K562 (cell line): ENCODE measurements at regions not wholly inside any gene's neighbourhood (a gene's known extent, or its start where the extent isn't known, plus 50 kb on each side); places are given as distances from the start of the nearest gene placed in this dataset.

Experiments
- ATAC-seq: fragments of 200-7000 bp; cut with Tn5 transposase; 3 replicates; pipeline ENCODE4 v1.9.1; 2020; ENCODE audit warnings: moderate library complexity
- BruUV-seq: library from RNA; stranded (reverse); fragments of 400-500 nt; replicated peaks from 2 replicates; lab custom pipeline; 2021; lab: Mats Ljungman, UMichigan
- CTCF ChIA-PET: fragments of 300-600 bp; formaldehyde crosslinking; extraction: SDS; loops from one replicate; lab custom pipeline; 2021; ENCODE audit warnings: low intra/inter-chr PET ratio; lab: Yijun Ruan, JAX
- POLR2A ChIA-PET: fragments of 300-600, 350-650 bp; sonication (Branson Sonifier 250); formaldehyde crosslinking; extraction: SDS; loops from one replicate; lab custom pipeline; 2021; ENCODE audit warnings: antibody characterized with exemption, inconsistent platforms; lab: Yijun Ruan, JAX
- DNase-seq, 4 experiments: peaks; one replicate each; pipeline versions ENCODE4 v3.0.0 to v3.0.0-alpha.2; 2011 to 2018; ENCODE audit warnings: low spot score in 3 of 4, mixed read lengths in 3 of 4; ENCODE audit errors: extremely low read depth in 1 of 4
- FAIRE-seq: peaks from 2 replicates; lab custom pipeline; 2011; peaks lifted over from hg19 to GRCh38; lab: Jason Lieb, UNC
- H2AFZ ChIP-seq: 2 replicates; pipeline ENCODE4 v1.6.0; 2011; ENCODE audit warnings: low read depth, low read length, control low read depth, inconsistent platforms
- H3K27ac ChIP-seq: fragments of 200-600 bp; 3 replicates; pipeline ENCODE4 v1.8.0; 2011; ENCODE audit warnings: low read depth, mild to moderate bottlenecking, control low read depth, inconsistent platforms, low read length, moderate library complexity, mixed read lengths; ENCODE audit errors: extremely low read depth
- H3K27me3 ChIP-seq, 2 experiments: fragments of 300-600 bp in 1 of 2; 2 replicates in 1 of 2; 3 replicates in 1 of 2; pipeline versions ENCODE4 v1.6.0 to v1.8.0; 2011; ENCODE audit warnings: inconsistent platforms in 2 of 2, low read length in 2 of 2, mild to moderate bottlenecking in 1 of 2, mixed read lengths in 1 of 2, moderate library complexity in 1 of 2; ENCODE audit not compliant: control insufficient read depth in 2 of 2, insufficient read depth in 2 of 2
- H3K36me3 ChIP-seq: fragments of 300-600 bp; 3 replicates; pipeline ENCODE4 v1.8.0; 2011; ENCODE audit warnings: mild to moderate bottlenecking, low read length, inconsistent platforms; ENCODE audit not compliant: control insufficient read depth, insufficient read depth
- H3K4me1 ChIP-seq, 2 experiments: fragments of 200-600 bp in 1 of 2; replicated peaks in 1 of 2; 2 replicates in 1 of 2; 3 replicates in 1 of 2; pipeline versions ENCODE4 v1.5.1 to v1.8.0; 2011; ENCODE audit warnings: inconsistent platforms in 2 of 2, low read length in 2 of 2, mild to moderate bottlenecking in 1 of 2, mixed read lengths in 1 of 2, moderate library complexity in 1 of 2; ENCODE audit not compliant: control insufficient read depth in 2 of 2, insufficient read depth in 2 of 2
- H3K4me2 ChIP-seq: 2 replicates; pipeline ENCODE4 v1.6.1; 2011; ENCODE audit warnings: low read length, control low read depth, inconsistent platforms, mixed read lengths; ENCODE audit not compliant: insufficient read depth
- H3K4me3 ChIP-seq: fragments of 200-600 bp; sonication (generic), shearing (Covaris generic); 2 replicates; pipeline ENCODE4 v1.5.1; 2016; ENCODE audit warnings: control low read depth, inconsistent platforms
- H3K79me2 ChIP-seq: fragments of 200-600 bp; 3 replicates; pipeline ENCODE4 v1.8.0; 2011; ENCODE audit warnings: low read length, inconsistent platforms; ENCODE audit not compliant: control insufficient read depth, insufficient read depth
- H3K9ac ChIP-seq, 2 experiments: 2 replicates each; pipeline versions ENCODE4 v1.6.0 to v1.6.1; 2011; ENCODE audit warnings: low read depth in 2 of 2, low read length in 2 of 2, control low read depth in 1 of 2, inconsistent platforms in 1 of 2, mild to moderate bottlenecking in 1 of 2, mixed read lengths in 1 of 2; ENCODE audit not compliant: insufficient read depth in 1 of 2
- H3K9me1 ChIP-seq: one replicate; pipeline ENCODE4 v1.6.0; 2011; ENCODE audit warnings: inconsistent platforms, mild to moderate bottlenecking, low read length, moderate library complexity; ENCODE audit not compliant: control insufficient read depth, insufficient read depth
- H3K9me3 ChIP-seq: replicated peaks from 2 replicates; pipeline ENCODE4 v1.5.1; 2011; ENCODE audit warnings: low read depth, low read length, inconsistent platforms; ENCODE audit not compliant: control insufficient read depth, insufficient read depth
- H4K20me1 ChIP-seq: replicated peaks from 2 replicates; pipeline ENCODE4 v1.6.1; 2011; ENCODE audit warnings: low read length, inconsistent platforms, mixed read lengths; ENCODE audit not compliant: control insufficient read depth, insufficient read depth
- E2F1 ChIP-seq: sonication (generic); formaldehyde crosslinking; IDR thresholded peaks from 2 replicates; pipeline ENCODE4 v1.8.1; 2023; ENCODE audit warnings: mild to moderate bottlenecking, missing genetic modification reagents, moderate library complexity
- TCFL5 ChIP-seq: fragments of 250-450 bp; sonication (Bioruptor Pico); conservative IDR thresholded peaks from 2 replicates; pipeline ENCODE4 v1.6.1; 2021; ENCODE audit warnings: mild to moderate bottlenecking, moderate library complexity, matching md5 sums
- ZNF695 ChIP-seq: fragments of 450-650 bp; formaldehyde crosslinking; IDR thresholded peaks from 2 replicates; pipeline ENCODE4 v1.4.0; 2020; ENCODE audit warnings: mild to moderate bottlenecking, moderate library complexity
- WGBS: fragments of 100-300 bp; shearing (Covaris generic); methylation state at CpG from one replicate; pipeline ENCODE4 v1.1.6; 2016; ENCODE audit warnings: low coverage, mixed read lengths; ENCODE audit not compliant: insufficient coverage; ENCODE audit errors: missing lambda C conversion rate; 5-methylcytosine and 5-hydroxymethylcytosine counted together
- in situ Hi-C: fragments of 300-500 bp; cut with MboI; formaldehyde crosslinking; loops from 4 replicates; pipeline ENCODE4 v1.15.0; 2018; ENCODE audit warnings: inconsistent platforms, mixed read lengths
- intact Hi-C: fragments of 100-400 bp; cut with micrococcal nuclease; formaldehyde crosslinking; loops from 2 replicates; pipeline ENCODE4 v1.14.2; 2022

GRCh38 chr4:65046192-65047133 is 623.8 kb downstream of the EPHA5 start:
- 0% methylated on average over 4 of the region's 4 CpGs for WGBS
- no peaks in the 10 kb centered on the region for H3K36me3 ChIP-seq
- TF ChIP-seq ZNF695 (CRISPR knock-in tag) = no peak
- TF ChIP-seq E2F1 (CRISPR knock-in tag) = no peak
- no peak for TF ChIP-seq TCFL5 (CRISPR knock-in tag)
- no peaks in the 10 kb centered on the region for H3K4me1 ChIP-seq
- no peak for DNase-seq
- no peak overlapping the region for H2AFZ ChIP-seq
- no peaks in the 10 kb centered on the region for H3K9me1 ChIP-seq
- no peak for ATAC-seq
- no TSS peak for BruUV-seq
- no peaks in the 10 kb centered on the region for H3K9me3 ChIP-seq
- H3K9ac ChIP-seq = no peak overlapping the region
- CTCF ChIA-PET = no interaction called here
- in situ Hi-C loops (no loop called here), intact Hi-C loops (no loop called here)
- no peaks in the 10 kb centered on the region for H3K27me3 ChIP-seq
- H3K79me2 ChIP-seq = no peaks in the 10 kb centered on the region
- POLR2A ChIA-PET = no interaction called here
- no peak overlapping the region for H3K27ac ChIP-seq
- H3K4me2 ChIP-seq = no peak overlapping the region
- H4K20me1 ChIP-seq = no peaks in the 10 kb centered on the region
- H3K4me3 ChIP-seq = no peak overlapping the region
- no peak for FAIRE-seq
